ENCODE measurements at regions not wholly inside any gene's neighbourhood (a gene's known extent, or its start where the extent isn't known, plus 50 kb on each side); places are given as distances from the start of the nearest gene placed in this dataset.

DNA sequence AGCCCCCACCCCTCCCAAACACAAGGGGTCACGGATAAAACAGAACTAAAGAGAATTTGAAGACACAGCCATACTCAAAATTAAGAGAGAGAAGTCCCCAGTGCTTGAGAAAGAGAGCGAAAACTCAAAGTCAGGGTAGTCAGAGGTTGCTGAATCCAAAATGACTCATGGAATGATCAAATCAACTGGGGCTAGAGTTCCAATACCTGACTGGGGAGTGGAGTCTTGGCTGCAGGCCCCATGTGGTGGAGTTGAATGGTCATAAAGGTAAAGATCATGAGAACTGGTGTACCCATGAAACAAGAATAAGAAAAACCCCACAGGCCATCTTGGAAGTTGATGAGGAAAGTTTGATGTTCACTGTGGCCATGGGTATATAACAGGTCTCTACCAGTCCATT, 84.5 kb upstream of the LRRN2 start:
- Histone ChIP-seq H3K36me3 (replicated peaks; ENCODE audit: insufficient read depth, low read depth) (no peaks in the 10 kb centered on the region), H2AFZ (no peak overlapping the region), H3K9me3 (ENCODE audit: low read depth) (no peaks in the 10 kb centered on the region), H3K4me2 (no peak overlapping the region), H3K27ac (no peak overlapping the region), H3K4me1 (ENCODE audit: insufficient read depth) (no peaks in the 10 kb centered on the region), H3K79me2 (no peaks in the 10 kb centered on the region), H3K4me3 (no peak overlapping the region), H4K20me1 (ENCODE audit: insufficient read depth, poor library complexity, severe bottlenecking) (no peaks in the 10 kb centered on the region), H3K9me2 (replicated peaks; ENCODE audit: insufficient read depth) (no peaks in the 10 kb centered on the region), H3K27me3 (peaks cover 52% of the 10 kb centered on the region)
- TF ChIP-seq, protein P1, sequence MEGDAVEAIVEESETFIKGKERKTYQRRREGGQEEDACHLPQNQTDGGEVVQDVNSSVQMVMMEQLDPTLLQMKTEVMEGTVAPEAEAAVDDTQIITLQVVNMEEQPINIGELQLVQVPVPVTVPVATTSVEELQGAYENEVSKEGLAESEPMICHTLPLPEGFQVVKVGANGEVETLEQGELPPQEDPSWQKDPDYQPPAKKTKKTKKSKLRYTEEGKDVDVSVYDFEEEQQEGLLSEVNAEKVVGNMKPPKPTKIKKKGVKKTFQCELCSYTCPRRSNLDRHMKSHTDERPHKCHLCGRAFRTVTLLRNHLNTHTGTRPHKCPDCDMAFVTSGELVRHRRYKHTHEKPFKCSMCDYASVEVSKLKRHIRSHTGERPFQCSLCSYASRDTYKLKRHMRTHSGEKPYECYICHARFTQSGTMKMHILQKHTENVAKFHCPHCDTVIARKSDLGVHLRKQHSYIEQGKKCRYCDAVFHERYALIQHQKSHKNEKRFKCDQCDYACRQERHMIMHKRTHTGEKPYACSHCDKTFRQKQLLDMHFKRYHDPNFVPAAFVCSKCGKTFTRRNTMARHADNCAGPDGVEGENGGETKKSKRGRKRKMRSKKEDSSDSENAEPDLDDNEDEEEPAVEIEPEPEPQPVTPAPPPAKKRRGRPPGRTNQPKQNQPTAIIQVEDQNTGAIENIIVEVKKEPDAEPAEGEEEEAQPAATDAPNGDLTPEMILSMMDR (IDR thresholded peaks at IDR 0.05; ENCODE audit: poor library complexity): no peak
- TF ChIP-seq EZH2 (IDR thresholded peaks at IDR 0.05; ENCODE audit: borderline replicate concordance) (no peak), EZH2phosphoT487 (IDR thresholded peaks at IDR 0.05; ENCODE audit: low read depth, severe bottlenecking, unreplicated experiment) (no peak)
- 91% methylated on average over 2 of the region's 2 CpGs for WGBS (ENCODE audit: low lambda C conversion rate, missing lambda C conversion rate)
- no peak for DNase-seq (ENCODE audit: low spot score)

DNA sequence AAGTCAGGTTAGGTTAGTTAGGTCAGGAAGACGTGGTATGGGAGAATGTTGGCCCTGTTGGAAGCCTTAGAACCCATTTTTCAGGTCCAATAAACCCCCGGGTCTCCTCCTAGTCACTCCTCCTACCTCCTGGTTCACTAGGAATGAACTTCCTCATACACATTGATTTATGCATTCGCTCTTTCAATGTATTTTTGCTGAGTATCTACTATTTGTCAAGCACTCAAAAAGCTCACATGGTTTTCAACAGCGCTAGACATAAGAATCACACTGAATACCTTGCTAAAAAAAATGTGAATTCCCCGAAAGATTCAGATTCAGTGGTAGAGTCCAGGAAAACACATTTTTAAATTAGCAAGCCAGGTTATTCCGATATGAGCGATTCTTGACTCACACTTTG, 85.8 kb upstream of the LRRN2 start:
- no peak overlapping the region for H3K4me2 ChIP-seq
- no peaks in the 10 kb centered on the region for H3K9me3 ChIP-seq (ENCODE audit: low read depth)
- 92% methylated on average over 7 of the region's 7 CpGs for WGBS (ENCODE audit: low lambda C conversion rate, missing lambda C conversion rate)
- H3K79me2 ChIP-seq: no peaks in the 10 kb centered on the region
- no peaks in the 10 kb centered on the region for H3K36me3 ChIP-seq (replicated peaks; ENCODE audit: insufficient read depth, low read depth)
- H2AFZ ChIP-seq: no peak overlapping the region
- TF ChIP-seq EZH2phosphoT487 (IDR thresholded peaks at IDR 0.05; ENCODE audit: low read depth, severe bottlenecking, unreplicated experiment): no peak
- no peak for TF ChIP-seq EZH2 (IDR thresholded peaks at IDR 0.05; ENCODE audit: borderline replicate concordance)
- TF ChIP-seq, protein P1 (IDR thresholded peaks at IDR 0.05; ENCODE audit: poor library complexity): no peak
- H3K27me3 ChIP-seq: peaks cover 40% of the 10 kb centered on the region
- no peaks in the 10 kb centered on the region for H3K9me2 ChIP-seq (replicated peaks; ENCODE audit: insufficient read depth)
- no peak overlapping the region for H3K27ac ChIP-seq
- H4K20me1 ChIP-seq (ENCODE audit: insufficient read depth, poor library complexity, severe bottlenecking): no peaks in the 10 kb centered on the region
- H3K4me1 ChIP-seq (ENCODE audit: insufficient read depth): no peaks in the 10 kb centered on the region
- DNase-seq (ENCODE audit: low spot score): no peak
- no peak overlapping the region for H3K4me3 ChIP-seq

DNA sequence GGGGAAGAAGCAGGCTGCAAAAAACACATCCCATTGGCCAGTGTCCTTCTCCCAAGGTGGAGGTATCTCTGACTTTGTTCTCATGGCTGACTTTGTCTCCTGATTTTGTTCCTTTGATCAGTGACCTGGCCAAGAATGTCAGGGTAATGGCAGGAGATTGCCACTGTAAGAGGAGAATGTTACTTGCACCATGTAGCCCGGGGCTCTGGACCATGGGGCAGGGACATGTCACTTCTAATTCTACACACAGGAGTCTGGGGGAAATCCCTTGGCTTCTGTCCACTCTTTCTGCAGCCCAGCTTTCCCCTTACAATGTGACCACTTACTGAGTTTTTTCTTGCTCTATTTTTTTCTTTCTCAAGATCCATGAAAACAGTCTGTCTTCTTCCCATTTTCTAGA, 87.7 kb upstream of the LRRN2 start:
- Histone ChIP-seq H3K27me3 (peaks cover 22% of the 10 kb centered on the region), H2AFZ (no peak overlapping the region), H3K79me2 (no peaks in the 10 kb centered on the region), H3K4me3 (no peak overlapping the region), H3K27ac (no peak overlapping the region), H3K4me2 (no peak overlapping the region), H3K4me1 (ENCODE audit: insufficient read depth) (no peaks in the 10 kb centered on the region), H3K9me3 (ENCODE audit: low read depth) (no peaks in the 10 kb centered on the region), H3K9me2 (replicated peaks; ENCODE audit: insufficient read depth) (no peaks in the 10 kb centered on the region), H3K36me3 (replicated peaks; ENCODE audit: insufficient read depth, low read depth) (no peaks in the 10 kb centered on the region), H4K20me1 (ENCODE audit: insufficient read depth, poor library complexity, severe bottlenecking) (no peaks in the 10 kb centered on the region)
- no peak for DNase-seq (ENCODE audit: low spot score)
- WGBS (ENCODE audit: low lambda C conversion rate, missing lambda C conversion rate): 74% methylated on average over 1 of the region's 1 CpG
- TF ChIP-seq EZH2 (IDR thresholded peaks at IDR 0.05; ENCODE audit: borderline replicate concordance): no peak
- no peak for TF ChIP-seq EZH2phosphoT487 (IDR thresholded peaks at IDR 0.05; ENCODE audit: low read depth, severe bottlenecking, unreplicated experiment)
- TF ChIP-seq, protein P1 (IDR thresholded peaks at IDR 0.05; ENCODE audit: poor library complexity): no peak

DNA sequence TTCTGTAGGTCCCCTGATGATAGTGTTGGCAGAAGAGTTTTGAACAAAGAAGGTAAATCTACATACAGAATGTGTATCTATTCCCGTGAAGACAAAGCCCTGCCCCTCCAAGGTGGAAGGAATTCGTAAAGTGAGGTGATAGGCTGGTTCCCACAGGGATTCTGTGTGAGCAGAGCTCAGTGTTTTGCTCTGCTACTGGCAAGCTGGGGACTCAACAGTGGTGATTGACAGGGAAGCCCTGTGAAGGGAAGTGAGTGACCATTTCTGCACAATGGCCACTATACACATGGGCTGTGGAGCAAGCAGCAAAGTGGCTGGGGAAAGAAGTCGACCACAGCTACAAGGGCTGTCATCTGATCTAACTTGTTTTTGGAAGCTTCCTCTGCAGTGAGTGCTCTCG, 90.0 kb upstream of the LRRN2 start:
- Histone ChIP-seq H3K36me3 (replicated peaks; ENCODE audit: insufficient read depth, low read depth) (no peaks in the 10 kb centered on the region), H3K27ac (no peak overlapping the region), H3K79me2 (no peaks in the 10 kb centered on the region), H3K4me2 (no peak overlapping the region), H4K20me1 (ENCODE audit: insufficient read depth, poor library complexity, severe bottlenecking) (no peaks in the 10 kb centered on the region), H3K4me1 (ENCODE audit: insufficient read depth) (no peaks in the 10 kb centered on the region), H2AFZ (no peak overlapping the region), H3K27me3 (peaks cover 2% of the 10 kb centered on the region), H3K4me3 (no peak overlapping the region), H3K9me3 (ENCODE audit: low read depth) (no peaks in the 10 kb centered on the region), H3K9me2 (replicated peaks; ENCODE audit: insufficient read depth) (no peaks in the 10 kb centered on the region)
- no peak for TF ChIP-seq EZH2 (IDR thresholded peaks at IDR 0.05; ENCODE audit: borderline replicate concordance)
- TF ChIP-seq, protein P1 (IDR thresholded peaks at IDR 0.05; ENCODE audit: poor library complexity): no peak
- no peak for TF ChIP-seq EZH2phosphoT487 (IDR thresholded peaks at IDR 0.05; ENCODE audit: low read depth, severe bottlenecking, unreplicated experiment)
- DNase-seq (ENCODE audit: low spot score): no peak
- WGBS (ENCODE audit: low lambda C conversion rate, missing lambda C conversion rate): 64% methylated on average over 4 of the region's 4 CpGs

Data from hepatocyte (in vitro differentiated cells).